Right lobe of liver (tissue), 6 donors: ENCODE measurements at regions not wholly inside any gene's neighbourhood (a gene's known extent, or its start where the extent isn't known, plus 50 kb on each side); places are given as distances from the start of the nearest gene placed in this dataset.

Experiments used
- ATAC-seq, 4 donors: fragments of 200-7000 bp; cut with Tn5 transposase; one replicate each; pipeline ENCODE4 v1.9.1; 2020; ENCODE audit warnings: mild to moderate bottlenecking in 4 of 4, moderate library complexity in 4 of 4
- DNase-seq, 3 donors: peaks; one replicate each; pipeline ENCODE4 v3.0.0-alpha.2; 2020
- H3K27ac ChIP-seq, 3 donors: fragments of 200-600 bp; one replicate each; pipeline ENCODE4 v1.8.0; 2022
- H3K27me3 ChIP-seq, 2 donors: fragments of 200-600 bp; one replicate each; pipeline ENCODE4 v1.8.0; 2022
- H3K36me3 ChIP-seq, 4 donors: fragments of 200-600 bp; sonication (generic) in 1 of 4; one replicate each; pipeline versions ENCODE4 v1.5.1 to v1.8.0; 2017 to 2022; ENCODE audit warnings: control low read depth in 1 of 4
- H3K4me1 ChIP-seq, 4 donors: fragments of 200-600 bp; sonication (generic) in 1 of 4; one replicate each; pipeline versions ENCODE4 v1.5.1 to v1.8.0; 2017 to 2022; ENCODE audit warnings: control low read depth in 1 of 4
- H3K4me3 ChIP-seq, 3 donors: fragments of 200-600 bp; one replicate each; pipeline ENCODE4 v1.8.0; 2022
- H3K9me3 ChIP-seq, 4 donors: fragments of 200-600 bp; sonication (generic) in 1 of 4; one replicate each; pipeline versions ENCODE4 v1.5.1 to v1.8.0; 2017 to 2022; ENCODE audit warnings: control low read depth in 1 of 4
- CTCF ChIP-seq, 4 donors: fragments of 200-600 bp in 3 of 4; fragments of 450-650 bp in 1 of 4; IDR thresholded peaks; one replicate each; pipeline versions ENCODE4 v1.5.1 to v1.8.0; 2016 to 2022; ENCODE audit warnings: antibody characterized with exemption in 4 of 4, mild to moderate bottlenecking in 2 of 4
- POLR2A ChIP-seq: fragments of 450-650 bp; IDR thresholded peaks from one replicate; pipeline ENCODE4 v1.6.1; 2017; ENCODE audit warnings: antibody characterized with exemption, mild to moderate bottlenecking
- WGBS: methylation state at CpG from one replicate; pipeline ENCODE4 v1.1.6; 2018; ENCODE audit warnings: low coverage, low lambda C conversion rate; ENCODE audit not compliant: insufficient coverage; ENCODE audit errors: missing lambda C conversion rate; 5-methylcytosine and 5-hydroxymethylcytosine counted together
- intact Hi-C, 2 donors: fragments of 100-400 bp; cut with DNase I; formaldehyde crosslinking; loops; one replicate each; pipeline versions ENCODE4 v1.11.2 to v1.14.1; 2022
- donor health status: DM: no; HTN: yes; CAD: no.
- donor health status: DM: no; HTN: no; CAD: no.
- donor health status: DM: no; HTN: no; CAD: no.
- donor health status: DM: no; HTN: yes; CAD: no.
- donor health status: DM: no; HTN: yes; CAD: no.

GRCh38 chr2:208792766-208793165, 386.2 kb downstream of the PTH2R start:
- 58% methylated on average over 4 of the region's 8 CpGs for WGBS
- H3K27ac ChIP-seq, result no peak overlapping the region

GRCh38 chr2:208793434-208793833, 386.8 kb downstream of the PTH2R start:
- intact Hi-C loops, result no loop called here
- H3K27ac ChIP-seq, result no peak overlapping the region
- H3K4me1 ChIP-seq, result no peaks in the 10 kb centered on the region
- H3K4me3 ChIP-seq, result no peak overlapping the region
- H3K36me3 ChIP-seq, result no peaks in the 10 kb centered on the region
- H3K27me3 ChIP-seq, result no peaks in the 10 kb centered on the region
- TF ChIP-seq CTCF (IDR thresholded peaks at IDR 0.05), result no peak
- no peak for TF ChIP-seq POLR2A
- no peak for DNase-seq
- no peak for ATAC-seq
- no peaks in the 10 kb centered on the region for H3K9me3 ChIP-seq
- 80% methylated on average over 3 of the region's 3 CpGs for WGBS

More at GRCh38 chr2:208792766-208793165, 386.2 kb downstream of the PTH2R start:
- Histone ChIP-seq H3K4me3 (no peak overlapping the region), H3K9me3 (no peaks in the 10 kb centered on the region), H3K4me1 (no peaks in the 10 kb centered on the region), H3K36me3 (no peaks in the 10 kb centered on the region), H3K27me3 (no peaks in the 10 kb centered on the region)
- TF ChIP-seq POLR2A (no peak), CTCF (IDR thresholded peaks at IDR 0.05) (no peak)
- intact Hi-C loops, result no loop called here
- DNase-seq (no peak), ATAC-seq (no peak)

- intact Hi-C loops, result no loop called here
- DNase-seq (no peak), ATAC-seq (peak in 3 of 4 donors; percentile 29 to 82 (median 70))
- TF ChIP-seq POLR2A (no peak), CTCF (IDR thresholded peaks at IDR 0.05) (no peak)
- Histone ChIP-seq H3K27me3 (no peaks in the 10 kb centered on the region), H3K4me1 (no peaks in the 10 kb centered on the region), H3K9me3 (no peaks in the 10 kb centered on the region), H3K4me3 (no peak overlapping the region), H3K27ac (no peak overlapping the region), H3K36me3 (no peaks in the 10 kb centered on the region)
- WGBS, result 30% methylated on average over 4 of the region's 4 CpGs
Measured at GRCh38 chr2:208794288-208794975, 387.8 kb downstream of the PTH2R start.

- ATAC-seq (no peak), DNase-seq (no peak)
- no peaks in the 10 kb centered on the region for H3K36me3 ChIP-seq
- H3K27me3 ChIP-seq, result no peaks in the 10 kb centered on the region
- no peak overlapping the region for H3K27ac ChIP-seq
- H3K9me3 ChIP-seq, result no peaks in the 10 kb centered on the region
- no peaks in the 10 kb centered on the region for H3K4me1 ChIP-seq
- TF ChIP-seq CTCF (IDR thresholded peaks at IDR 0.05), result no peak
- TF ChIP-seq POLR2A, result no peak
- no peak overlapping the region for H3K4me3 ChIP-seq
- intact Hi-C loops, result no loop called here
- WGBS, result 80% methylated on average over 1 of the region's 1 CpG
Measured at GRCh38 chr2:208798698-208799097, 392.1 kb downstream of the PTH2R start.
